Hepatocyte (in vitro differentiated cells): ENCODE measurements at regions not wholly inside any gene's neighbourhood (a gene's known extent, or its start where the extent isn't known, plus 50 kb on each side); places are given as distances from the start of the nearest gene placed in this dataset.

Experiments used
- EZH2 ChIP-seq: fragments of 200-600 bp; sonication (generic); IDR thresholded peaks from 2 replicates; pipeline ENCODE4 v1.6.1; 2016; ENCODE audit warnings: antibody characterized with exemption, mild to moderate bottlenecking, borderline replicate concordance
- EZH2phosphoT487 ChIP-seq: fragments of 200-600 bp; sonication (generic); IDR thresholded peaks from one replicate; pipeline ENCODE4 v1.6.1; 2018; ENCODE audit warnings: antibody characterized with exemption, mild to moderate bottlenecking, low read depth, moderate library complexity; ENCODE audit not compliant: unreplicated experiment, severe bottlenecking
- TF ChIP-seq, protein P1 (sequence below): fragments of 200-600 bp; sonication (generic); IDR thresholded peaks from 2 replicates; pipeline ENCODE4 v1.5.1; 2016; ENCODE audit warnings: antibody characterized with exemption, mild to moderate bottlenecking; ENCODE audit not compliant: poor library complexity

DNA sequence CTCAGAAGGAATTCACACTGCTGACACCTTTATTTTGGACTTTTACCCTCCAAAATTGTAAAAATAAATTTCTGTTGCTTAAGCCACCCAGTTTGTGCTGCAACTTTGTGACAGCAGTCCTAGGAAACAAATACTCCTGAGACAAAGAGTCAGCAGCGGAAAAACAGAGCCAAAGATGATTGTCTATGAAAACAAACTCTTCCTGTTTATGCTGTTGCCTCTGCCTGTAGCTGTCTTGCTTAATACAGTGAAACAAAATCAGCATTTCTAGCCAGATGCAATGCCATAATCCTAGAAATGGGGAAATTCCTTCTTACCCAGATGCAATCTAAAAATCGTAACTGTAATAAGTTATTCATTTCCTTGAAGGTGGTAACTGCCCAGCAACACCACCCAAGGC is 387.5 kb upstream of the ATP11B start:
- TF ChIP-seq, protein P1, sequence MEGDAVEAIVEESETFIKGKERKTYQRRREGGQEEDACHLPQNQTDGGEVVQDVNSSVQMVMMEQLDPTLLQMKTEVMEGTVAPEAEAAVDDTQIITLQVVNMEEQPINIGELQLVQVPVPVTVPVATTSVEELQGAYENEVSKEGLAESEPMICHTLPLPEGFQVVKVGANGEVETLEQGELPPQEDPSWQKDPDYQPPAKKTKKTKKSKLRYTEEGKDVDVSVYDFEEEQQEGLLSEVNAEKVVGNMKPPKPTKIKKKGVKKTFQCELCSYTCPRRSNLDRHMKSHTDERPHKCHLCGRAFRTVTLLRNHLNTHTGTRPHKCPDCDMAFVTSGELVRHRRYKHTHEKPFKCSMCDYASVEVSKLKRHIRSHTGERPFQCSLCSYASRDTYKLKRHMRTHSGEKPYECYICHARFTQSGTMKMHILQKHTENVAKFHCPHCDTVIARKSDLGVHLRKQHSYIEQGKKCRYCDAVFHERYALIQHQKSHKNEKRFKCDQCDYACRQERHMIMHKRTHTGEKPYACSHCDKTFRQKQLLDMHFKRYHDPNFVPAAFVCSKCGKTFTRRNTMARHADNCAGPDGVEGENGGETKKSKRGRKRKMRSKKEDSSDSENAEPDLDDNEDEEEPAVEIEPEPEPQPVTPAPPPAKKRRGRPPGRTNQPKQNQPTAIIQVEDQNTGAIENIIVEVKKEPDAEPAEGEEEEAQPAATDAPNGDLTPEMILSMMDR, result no peak
- TF ChIP-seq EZH2 (no peak), EZH2phosphoT487 (no peak)
